Osteocyte (in vitro differentiated cells): ENCODE measurements at regions not wholly inside any gene's neighbourhood (a gene's known extent, or its start where the extent isn't known, plus 50 kb on each side); places are given as distances from the start of the nearest gene placed in this dataset.

ENCODE experiments used
- DNase-seq: peaks from one replicate; pipeline ENCODE4 v3.0.0; 2021; ENCODE audit warnings: mixed read lengths; ENCODE audit not compliant: unreplicated experiment; ENCODE audit errors: extremely low spot score
- H3K27ac Mint-ChIP-seq: one replicate; pipeline ENCODE4 v1.8.0; 2021; ENCODE audit warnings: mild to moderate bottlenecking, mixed read lengths; ENCODE audit not compliant: unreplicated experiment
- H3K27me3 Mint-ChIP-seq: one replicate; pipeline ENCODE4 v1.8.0; 2021; ENCODE audit warnings: mixed read lengths; ENCODE audit not compliant: unreplicated experiment
- H3K36me3 Mint-ChIP-seq: one replicate; pipeline ENCODE4 v1.8.0; 2021; ENCODE audit warnings: mixed read lengths; ENCODE audit not compliant: unreplicated experiment
- H3K4me1 Mint-ChIP-seq: one replicate; pipeline ENCODE4 v1.8.0; 2021; ENCODE audit warnings: mixed read lengths; ENCODE audit not compliant: unreplicated experiment
- H3K4me3 Mint-ChIP-seq: one replicate; pipeline ENCODE4 v1.8.0; 2021; ENCODE audit warnings: mild to moderate bottlenecking, moderate library complexity, mixed read lengths; ENCODE audit not compliant: unreplicated experiment
- H3K9me3 Mint-ChIP-seq: one replicate; pipeline ENCODE4 v1.8.0; 2021; ENCODE audit warnings: mixed read lengths; ENCODE audit not compliant: unreplicated experiment
- CTCF ChIP-seq: fragments of 200-600 bp; sonication (generic); IDR thresholded peaks from 2 replicates; pipeline ENCODE4 v1.5.0; 2021; ENCODE audit warnings: antibody characterized with exemption, mild to moderate bottlenecking, moderate library complexity

- no peaks in the 10 kb centered on the region for H3K9me3 Mint-ChIP-seq
- H3K36me3 Mint-ChIP-seq, result no peaks in the 10 kb centered on the region
- TF ChIP-seq CTCF, result no peak
- no peak overlapping the region for H3K4me3 Mint-ChIP-seq
- H3K27me3 Mint-ChIP-seq, result peaks cover 4% of the 10 kb centered on the region
- no peak for DNase-seq
- H3K27ac Mint-ChIP-seq, result no peak overlapping the region
- no peaks in the 10 kb centered on the region for H3K4me1 Mint-ChIP-seq
Observed at GRCh38 chr3:67077656-67078055, 79.5 kb downstream of the KBTBD8 start.

GRCh38 chr3:67082533-67083024 lies 84.5 kb downstream of the KBTBD8 start:
- Mint-ChIP-seq H3K36me3 (no peaks in the 10 kb centered on the region), H3K4me3 (no peak overlapping the region), H3K4me1 (no peaks in the 10 kb centered on the region), H3K9me3 (peaks cover 20% of the 10 kb centered on the region), H3K27me3 (peaks cover 4% of the 10 kb centered on the region), H3K27ac (no peak overlapping the region)
- TF ChIP-seq CTCF, result no peak
- no peak for DNase-seq

GRCh38 chr3:67083277-67083676 lies 85.2 kb downstream of the KBTBD8 start:
- H3K27me3 Mint-ChIP-seq, result peaks cover 4% of the 10 kb centered on the region
- H3K4me3 Mint-ChIP-seq, result no peak overlapping the region
- H3K4me1 Mint-ChIP-seq, result no peaks in the 10 kb centered on the region
- peaks cover 27% of the 10 kb centered on the region for H3K9me3 Mint-ChIP-seq
- no peak for DNase-seq
- H3K36me3 Mint-ChIP-seq, result no peaks in the 10 kb centered on the region
- TF ChIP-seq CTCF, result no peak
- no peak overlapping the region for H3K27ac Mint-ChIP-seq

- Mint-ChIP-seq H3K9me3 (peaks cover 35% of the 10 kb centered on the region), H3K4me1 (no peaks in the 10 kb centered on the region), H3K36me3 (no peaks in the 10 kb centered on the region), H3K27me3 (no peaks in the 10 kb centered on the region), H3K27ac (no peak overlapping the region), H3K4me3 (no peak overlapping the region)
- no peak for TF ChIP-seq CTCF
- DNase-seq, result no peak
Observed at GRCh38 chr3:67087788-67088187, 89.7 kb downstream of the KBTBD8 start.

- Mint-ChIP-seq H3K9me3 (peaks cover 32% of the 10 kb centered on the region), H3K4me3 (no peak overlapping the region), H3K27me3 (no peaks in the 10 kb centered on the region), H3K4me1 (no peaks in the 10 kb centered on the region), H3K36me3 (no peaks in the 10 kb centered on the region), H3K27ac (no peak overlapping the region)
- no peak for DNase-seq
- TF ChIP-seq CTCF, result no peak
Observed at GRCh38 chr3:67090474-67090873, 92.4 kb downstream of the KBTBD8 start.
